Trophoblast cell (in vitro differentiated cells and primary cell): ENCODE measurements at regions not wholly inside any gene's neighbourhood (a gene's known extent, or its start where the extent isn't known, plus 50 kb on each side); places are given as distances from the start of the nearest gene placed in this dataset.
"Not testable (repeated sequence)": the region's sequence is repeated elsewhere in the genome, so short reads cannot be mapped to it uniquely, and the experiment has no call there.

ENCODE experiments used
- DNase-seq, 2 donors: peaks; one replicate each; pipeline ENCODE4 v3.0.0-alpha.2; 2016
- H2AFZ ChIP-seq: 2 replicates; pipeline ENCODE4 v1.6.1; 2013; ENCODE audit warnings: low read length, moderate library complexity, mild to moderate bottlenecking; ENCODE audit not compliant: insufficient read depth, poor library complexity
- H2AK5ac ChIP-seq: 2 replicates; pipeline ENCODE4 v1.6.1; 2013; ENCODE audit warnings: mild to moderate bottlenecking, low read length
- H2BK120ac ChIP-seq: 2 replicates; pipeline ENCODE4 v1.6.1; 2013; ENCODE audit warnings: low read length, mild to moderate bottlenecking, moderate library complexity; ENCODE audit not compliant: insufficient read depth, poor library complexity
- H2BK12ac ChIP-seq: 2 replicates; pipeline ENCODE4 v1.6.1; 2013; ENCODE audit warnings: mild to moderate bottlenecking, low read length, moderate library complexity
- H2BK5ac ChIP-seq: 2 replicates; pipeline ENCODE4 v1.6.1; 2013; ENCODE audit warnings: low read length, low read depth, moderate library complexity, mild to moderate bottlenecking; ENCODE audit not compliant: poor library complexity
- H3K14ac ChIP-seq: 2 replicates; pipeline ENCODE4 v1.6.1; 2013; ENCODE audit warnings: mild to moderate bottlenecking, low read length
- H3K18ac ChIP-seq: 2 replicates; pipeline ENCODE4 v1.6.1; 2013; ENCODE audit warnings: mild to moderate bottlenecking, low read length
- H3K23ac ChIP-seq: 2 replicates; pipeline ENCODE4 v1.6.1; 2013; ENCODE audit warnings: low read length
- H3K27ac ChIP-seq: 2 replicates; pipeline ENCODE4 v1.5.1; 2013; ENCODE audit warnings: low read depth, mild to moderate bottlenecking, inconsistent platforms, low read length, moderate library complexity
- H3K27me3 ChIP-seq: 2 replicates; pipeline ENCODE4 v1.6.1; 2013; ENCODE audit warnings: inconsistent platforms, mild to moderate bottlenecking, low read length, moderate library complexity; ENCODE audit not compliant: insufficient read depth
- H3K36me3 ChIP-seq, 2 experiments: 1 replicate in 1 of 2; 2 replicates in 1 of 2; pipeline ENCODE4 v1.6.1; 2013; ENCODE audit warnings: low read length in 2 of 2, mild to moderate bottlenecking in 2 of 2, moderate library complexity in 1 of 2; ENCODE audit not compliant: insufficient read depth in 2 of 2, control insufficient read depth in 1 of 2
- H3K4ac ChIP-seq: 2 replicates; pipeline ENCODE4 v1.6.1; 2013; ENCODE audit warnings: low read depth, mild to moderate bottlenecking, low read length, moderate library complexity
- H3K4me1 ChIP-seq, 2 experiments: 1 replicate in 1 of 2; 2 replicates in 1 of 2; pipeline ENCODE4 v1.6.1; 2013; ENCODE audit warnings: low read length in 2 of 2, mild to moderate bottlenecking in 2 of 2, moderate library complexity in 1 of 2; ENCODE audit not compliant: insufficient read depth in 2 of 2, control insufficient read depth in 1 of 2
- H3K4me2 ChIP-seq: 2 replicates; pipeline ENCODE4 v1.6.1; 2013; ENCODE audit warnings: inconsistent platforms, mild to moderate bottlenecking, low read length, moderate library complexity
- H3K4me3 ChIP-seq: 2 replicates; pipeline ENCODE4 v1.5.1; 2013; ENCODE audit warnings: mild to moderate bottlenecking, low read depth, low read length, inconsistent platforms
- H3K79me1 ChIP-seq: one replicate; pipeline ENCODE4 v1.6.1; 2013; ENCODE audit warnings: low read length
- H3K79me2 ChIP-seq: 2 replicates; pipeline ENCODE4 v1.6.1; 2013; ENCODE audit warnings: low read length, mild to moderate bottlenecking; ENCODE audit not compliant: control insufficient read depth, insufficient read depth, poor library complexity
- H3K9ac ChIP-seq: 2 replicates; pipeline ENCODE4 v1.6.1; 2013; ENCODE audit warnings: mild to moderate bottlenecking, low read length
- H3K9me3 ChIP-seq: 2 replicates; pipeline ENCODE4 v1.6.1; 2013; ENCODE audit warnings: low read depth, mild to moderate bottlenecking, control low read depth, inconsistent platforms, low read length; ENCODE audit not compliant: insufficient read depth
- H4K12ac ChIP-seq: 2 replicates; pipeline ENCODE4 v1.6.1; 2013; ENCODE audit warnings: low read depth, mild to moderate bottlenecking, low read length, moderate library complexity
- H4K8ac ChIP-seq: 2 replicates; pipeline ENCODE4 v1.6.1; 2013; ENCODE audit warnings: low read depth, mild to moderate bottlenecking, low read length, moderate library complexity
- H4K91ac ChIP-seq: one replicate; pipeline ENCODE4 v1.6.1; 2013; ENCODE audit warnings: low read depth, mild to moderate bottlenecking, low read length, moderate library complexity
- WGBS: extraction: QIAGEN DNeasy Blood & Tissue Kit; methylation state at CpG from one replicate; pipeline ENCODE4 v1.1.7; 2013; ENCODE audit warnings: missing lambda C conversion rate; ENCODE audit not compliant: insufficient read length, insufficient coverage; ENCODE audit errors: extremely low coverage; 5-methylcytosine and 5-hydroxymethylcytosine counted together

- not testable (repeated sequence) for H2BK12ac ChIP-seq, H3K14ac ChIP-seq, H4K12ac ChIP-seq, H3K79me2 ChIP-seq, H3K36me3 ChIP-seq, H3K27ac ChIP-seq, H4K8ac ChIP-seq, H3K4ac ChIP-seq, H3K4me3 ChIP-seq, H2BK5ac ChIP-seq, H3K4me2 ChIP-seq, H3K9ac ChIP-seq, DNase-seq, H3K27me3 ChIP-seq, H2AFZ ChIP-seq, H4K91ac ChIP-seq, H3K23ac ChIP-seq, H2BK120ac ChIP-seq, H3K18ac ChIP-seq, H2AK5ac ChIP-seq, H3K4me1 ChIP-seq, H3K79me1 ChIP-seq, H3K9me3 ChIP-seq
- WGBS = no CpG with 5 or more reads among the region's 4 CpGs
Measured at GRCh38 chrX:115394806-115395205, 105.3 kb downstream of the LUZP4 start.

GRCh38 chrX:115399306-115399705 is 109.8 kb downstream of the LUZP4 start:
- H4K91ac ChIP-seq = no peak overlapping the region
- no peak for DNase-seq
- H2AK5ac ChIP-seq = no peak overlapping the region
- no peaks in the 10 kb centered on the region for H3K27me3 ChIP-seq
- no peak overlapping the region for H3K18ac ChIP-seq
- H3K9me3 ChIP-seq = no peaks in the 10 kb centered on the region
- H3K79me2 ChIP-seq = no peaks in the 10 kb centered on the region
- H3K23ac ChIP-seq = no peak overlapping the region
- H3K36me3 ChIP-seq = no peaks in the 10 kb centered on the region
- no CpG with 5 or more reads among the region's 2 CpGs for WGBS
- H4K12ac ChIP-seq = no peak overlapping the region
- H3K4me1 ChIP-seq = peaks cover 0 to 2% of the 10 kb centered on the region in 2 experiments
- H3K4me3 ChIP-seq = no peak overlapping the region
- no peak overlapping the region for H4K8ac ChIP-seq
- no peak overlapping the region for H2BK5ac ChIP-seq
- H2AFZ ChIP-seq = no peak overlapping the region
- no peak overlapping the region for H2BK12ac ChIP-seq
- H3K4ac ChIP-seq = no peak overlapping the region
- H2BK120ac ChIP-seq = no peak overlapping the region
- H3K79me1 ChIP-seq = no peaks in the 10 kb centered on the region
- H3K14ac ChIP-seq = no peak overlapping the region
- H3K27ac ChIP-seq = no peak overlapping the region
- no peak overlapping the region for H3K4me2 ChIP-seq
- H3K9ac ChIP-seq = no peak overlapping the region

DNA sequence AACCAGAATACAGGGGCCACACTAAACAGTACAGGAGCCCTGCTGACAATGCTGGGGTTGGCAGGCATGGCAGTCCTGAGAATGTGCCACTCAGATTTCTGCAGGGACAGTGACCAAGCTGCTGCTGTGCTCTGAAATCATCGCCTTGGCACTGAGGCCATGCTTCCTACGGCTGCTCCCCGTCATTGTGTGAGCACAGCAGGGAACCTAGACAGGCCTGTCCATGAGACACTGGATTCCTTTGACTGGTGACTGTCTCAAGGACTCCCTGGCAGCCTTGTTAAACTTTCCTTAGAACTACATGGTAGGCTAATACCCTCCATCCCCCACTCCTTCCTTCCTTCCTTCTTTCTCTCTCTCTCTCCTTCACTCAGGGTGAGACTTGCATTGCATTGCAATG is 111.4 kb downstream of the LUZP4 start:
- Histone ChIP-seq H2AK5ac (no peak overlapping the region), H3K18ac (no peak overlapping the region), H3K27ac (no peak overlapping the region), H3K4ac (no peak overlapping the region), H3K4me2 (no peak overlapping the region), H2BK5ac (no peak overlapping the region), H3K4me3 (no peak overlapping the region), H4K8ac (no peak overlapping the region), H3K14ac (no peak overlapping the region), H3K9me3 (no peaks in the 10 kb centered on the region), H3K79me2 (no peaks in the 10 kb centered on the region), H3K36me3 (no peaks in the 10 kb centered on the region), H2AFZ (no peak overlapping the region), H2BK12ac (no peak overlapping the region), H3K23ac (no peak overlapping the region), H3K4me1 (peaks cover 0 to 2% of the 10 kb centered on the region in 2 experiments), H3K27me3 (no peaks in the 10 kb centered on the region), H3K9ac (no peak overlapping the region), H4K12ac (no peak overlapping the region), H2BK120ac (no peak overlapping the region), H4K91ac (no peak overlapping the region), H3K79me1 (no peaks in the 10 kb centered on the region)
- no CpG with 5 or more reads among the region's 3 CpGs for WGBS
- no peak for DNase-seq

- Histone ChIP-seq H3K9ac (no peak overlapping the region), H3K23ac (no peak overlapping the region), H3K79me1 (no peaks in the 10 kb centered on the region), H3K14ac (no peak overlapping the region), H4K91ac (no peak overlapping the region), H3K4me2 (no peak overlapping the region), H2BK5ac (no peak overlapping the region), H2BK12ac (no peak overlapping the region), H3K4me1 (peaks cover 0 to 2% of the 10 kb centered on the region in 2 experiments), H3K27ac (no peak overlapping the region), H2AFZ (no peak overlapping the region), H3K36me3 (no peaks in the 10 kb centered on the region), H3K9me3 (no peaks in the 10 kb centered on the region), H4K12ac (no peak overlapping the region), H3K27me3 (no peaks in the 10 kb centered on the region), H2BK120ac (no peak overlapping the region), H3K79me2 (no peaks in the 10 kb centered on the region), H3K18ac (no peak overlapping the region), H3K4ac (no peak overlapping the region), H4K8ac (no peak overlapping the region), H3K4me3 (no peak overlapping the region), H2AK5ac (no peak overlapping the region)
- no CpG with 5 or more reads among the region's 2 CpGs for WGBS
- DNase-seq = no peak
Measured at GRCh38 chrX:115402299-115402698, 112.8 kb downstream of the LUZP4 start.
